GM06990 (cell line): ENCODE measurements at regions not wholly inside any gene's neighbourhood (a gene's known extent, or its start where the extent isn't known, plus 50 kb on each side); places are given as distances from the start of the nearest gene placed in this dataset.

Experiments used
- DNase-seq: peaks from one replicate; pipeline ENCODE4 v3.0.0-alpha.2; 2011; ENCODE audit not compliant: insufficient read length; ENCODE audit errors: extremely low read depth
- H3K27me3 ChIP-seq: replicated peaks from 2 replicates; pipeline ENCODE4 v1.6.0; 2011; ENCODE audit warnings: low read length; ENCODE audit not compliant: control insufficient read depth, insufficient read depth
- H3K36me3 ChIP-seq: 2 replicates; pipeline ENCODE4 v1.5.1; 2011; ENCODE audit warnings: low read length; ENCODE audit not compliant: control insufficient read depth, insufficient read depth
- H3K4me3 ChIP-seq: replicated peaks from 2 replicates; pipeline ENCODE4 v1.5.1; 2011; ENCODE audit warnings: low read depth, mild to moderate bottlenecking, control low read depth, low read length
- CTCF ChIP-seq: IDR thresholded peaks from 2 replicates; pipeline ENCODE4 v1.5.1; 2011; ENCODE audit warnings: low read length, control low read depth, mild to moderate bottlenecking, inconsistent platforms; ENCODE audit not compliant: insufficient read depth, poor library complexity, severe bottlenecking

DNA sequence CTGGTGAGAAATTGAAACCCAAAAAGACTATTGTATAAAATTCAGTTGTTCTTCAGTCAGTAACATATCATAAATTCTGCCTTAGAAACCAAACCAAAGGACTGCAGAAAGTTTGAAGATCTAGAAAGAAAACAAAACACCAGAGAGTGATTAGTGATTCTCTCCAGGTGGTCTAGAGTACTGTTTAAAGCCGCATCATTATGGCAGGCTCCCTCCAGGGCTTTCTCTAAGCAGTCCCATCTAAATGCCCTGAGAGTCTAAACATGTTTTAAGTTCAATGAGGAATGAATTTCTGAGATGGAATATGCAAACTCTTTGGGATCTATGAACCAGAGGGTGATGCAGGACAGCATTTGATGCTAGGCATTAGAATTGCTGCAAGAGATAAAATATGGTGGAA, 100.9 kb upstream of the ST6GALNAC5 start:
- DNase-seq, result no peak
- TF ChIP-seq CTCF, result no peak
- Histone ChIP-seq H3K36me3 (no peaks in the 10 kb centered on the region), H3K27me3 (no peaks in the 10 kb centered on the region; the same call in 1 of the 2 replicates), H3K4me3 (no peak overlapping the region)

GRCh38 chr1:76769911-76770310, 97.4 kb upstream of the ST6GALNAC5 start:
- Histone ChIP-seq H3K4me3 (no peak overlapping the region), H3K36me3 (no peaks in the 10 kb centered on the region), H3K27me3 (no peaks in the 10 kb centered on the region; the same call in 1 of the 2 replicates)
- no peak for DNase-seq
- no peak for TF ChIP-seq CTCF

DNA sequence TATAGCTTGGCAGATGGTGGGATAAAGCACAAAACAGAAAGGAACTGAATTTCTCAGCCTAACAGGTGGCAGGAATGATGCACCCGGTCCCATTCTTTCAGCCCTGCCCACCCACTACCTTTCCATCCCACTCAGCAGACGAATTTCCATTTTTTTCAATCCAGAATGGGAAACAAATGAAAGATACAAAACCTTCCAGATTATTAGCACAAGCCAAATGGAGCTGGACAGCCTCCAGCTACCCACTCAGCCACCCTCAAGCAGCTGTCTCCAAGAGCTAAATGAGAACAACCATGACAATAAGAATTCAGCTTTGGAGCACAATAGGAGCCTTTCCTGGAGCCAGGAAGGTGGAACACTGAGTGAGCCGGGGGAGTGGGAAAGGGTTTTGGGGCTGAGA, 96.3 kb upstream of the ST6GALNAC5 start:
- no peak overlapping the region for H3K4me3 ChIP-seq
- no peaks in the 10 kb centered on the region for H3K36me3 ChIP-seq
- no peaks in the 10 kb centered on the region for H3K27me3 ChIP-seq
- TF ChIP-seq CTCF, result no peak
- DNase-seq, result no peak

GRCh38 chr1:76781447-76781846, 85.8 kb upstream of the ST6GALNAC5 start:
- no peaks in the 10 kb centered on the region for H3K36me3 ChIP-seq
- no peak overlapping the region for H3K4me3 ChIP-seq
- H3K27me3 ChIP-seq, result no peaks in the 10 kb centered on the region
- no peak for TF ChIP-seq CTCF
- no peak for DNase-seq

- no peak for TF ChIP-seq CTCF
Observed at GRCh38 chr1:76782809-76783208, 84.5 kb upstream of the ST6GALNAC5 start.

DNA sequence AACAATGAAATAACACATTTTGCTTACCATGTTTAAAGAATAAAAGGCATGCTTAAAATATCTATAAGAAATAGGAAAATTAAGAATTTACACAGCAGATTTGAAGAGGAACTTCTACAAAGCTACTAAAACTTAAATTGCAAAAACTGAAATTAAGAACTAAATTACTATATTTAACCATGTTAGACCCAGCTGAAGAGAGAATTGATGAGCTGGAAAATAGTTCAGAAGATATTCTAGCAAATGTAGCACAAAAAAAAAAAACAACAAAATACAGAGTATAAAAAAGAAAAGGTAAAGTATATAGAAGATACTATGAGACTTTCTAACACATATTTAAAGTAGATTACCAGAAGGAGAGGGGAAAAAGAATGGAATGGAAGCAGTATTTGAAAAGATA, 82.8 kb upstream of the ST6GALNAC5 start:
- H3K27me3 ChIP-seq, result no peaks in the 10 kb centered on the region

More at GRCh38 chr1:76782809-76783208, 84.5 kb upstream of the ST6GALNAC5 start:
- no peaks in the 10 kb centered on the region for H3K27me3 ChIP-seq
- DNase-seq, result no peak
- no peak overlapping the region for H3K4me3 ChIP-seq
- no peaks in the 10 kb centered on the region for H3K36me3 ChIP-seq

More for the DNA sequence above, 82.8 kb upstream of the ST6GALNAC5 start:
- DNase-seq, result no peak
- Histone ChIP-seq H3K36me3 (no peaks in the 10 kb centered on the region), H3K4me3 (no peak overlapping the region)
- no peak for TF ChIP-seq CTCF
